ENCODE measurements at regions not wholly inside any gene's neighbourhood (a gene's known extent, or its start where the extent isn't known, plus 50 kb on each side); places are given as distances from the start of the nearest gene placed in this dataset.
"Not testable (repeated sequence)": the region's sequence is repeated elsewhere in the genome, so short reads cannot be mapped to it uniquely, and the experiment has no call there.

DNA sequence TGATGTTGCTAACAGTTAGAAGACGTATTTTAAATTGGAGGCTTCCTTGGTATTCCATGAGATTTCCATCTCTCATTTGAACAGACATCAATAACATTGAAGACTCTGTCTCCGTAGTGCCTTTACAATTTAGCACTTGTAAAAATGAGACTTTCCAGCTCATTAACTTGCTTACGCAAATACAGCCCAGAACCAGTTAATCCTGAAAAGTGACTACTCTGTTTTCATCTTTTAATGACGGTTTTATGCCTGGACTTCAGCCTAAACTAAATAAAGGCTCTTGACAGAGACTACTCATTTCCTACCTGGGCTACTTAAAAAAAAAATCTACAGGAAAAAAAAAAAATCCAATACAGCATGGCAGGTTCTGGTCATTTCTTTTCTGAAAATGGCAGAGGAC, 148.6 kb downstream of the LRATD1 start:
- H3K27me3 ChIP-seq (replicated peaks; ENCODE audit: control insufficient read depth, insufficient read depth, low read length): no peaks in the 10 kb centered on the region
- H3K9me3 ChIP-seq (ENCODE audit: control insufficient read depth, low read length): no peaks in the 10 kb centered on the region
- no peak overlapping the region for H3K9ac ChIP-seq (ENCODE audit: low read length)
- no peak overlapping the region for H3K4me3 ChIP-seq (ENCODE audit: low read length)
- no peak for DNase-seq (ENCODE audit: low read depth)
- H3K36me3 ChIP-seq (ENCODE audit: control insufficient read depth, insufficient read depth, low read length, severe bottlenecking): no peaks in the 10 kb centered on the region
- peaks cover 12% of the 10 kb centered on the region for H3K4me1 ChIP-seq (ENCODE audit: control insufficient read depth, insufficient read depth, low read length)

DNA sequence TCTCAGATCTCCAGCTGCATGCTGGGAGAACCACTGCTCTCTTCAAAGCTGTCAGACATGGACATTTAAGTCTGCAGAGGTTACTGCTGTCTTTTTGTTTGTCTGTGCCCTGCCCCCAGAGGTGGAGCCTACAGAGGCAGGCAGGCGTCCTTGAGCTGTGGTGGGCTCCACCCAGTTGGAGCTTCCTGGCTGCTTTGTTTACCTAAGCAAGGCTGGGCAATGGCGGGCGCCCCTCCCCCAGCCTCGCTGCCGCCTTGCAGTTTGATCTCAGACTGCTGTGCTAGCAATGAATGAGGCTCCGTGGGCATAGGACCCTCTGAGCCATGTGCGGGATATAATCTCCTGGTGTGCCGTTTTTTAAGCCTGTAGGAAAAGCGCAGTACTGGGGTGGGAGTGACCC, 156.3 kb downstream of the LRATD1 start:
- H3K4me3 ChIP-seq (ENCODE audit: low read length); H3K9ac ChIP-seq (ENCODE audit: low read length); H3K9me3 ChIP-seq (ENCODE audit: control insufficient read depth, low read length); H3K36me3 ChIP-seq (ENCODE audit: control insufficient read depth, insufficient read depth, low read length, severe bottlenecking); H3K27me3 ChIP-seq (replicated peaks; ENCODE audit: control insufficient read depth, insufficient read depth, low read length); DNase-seq (ENCODE audit: low read depth): not testable (repeated sequence)
- peaks cover 15% of the 10 kb centered on the region for H3K4me1 ChIP-seq (ENCODE audit: control insufficient read depth, insufficient read depth, low read length)

DNA sequence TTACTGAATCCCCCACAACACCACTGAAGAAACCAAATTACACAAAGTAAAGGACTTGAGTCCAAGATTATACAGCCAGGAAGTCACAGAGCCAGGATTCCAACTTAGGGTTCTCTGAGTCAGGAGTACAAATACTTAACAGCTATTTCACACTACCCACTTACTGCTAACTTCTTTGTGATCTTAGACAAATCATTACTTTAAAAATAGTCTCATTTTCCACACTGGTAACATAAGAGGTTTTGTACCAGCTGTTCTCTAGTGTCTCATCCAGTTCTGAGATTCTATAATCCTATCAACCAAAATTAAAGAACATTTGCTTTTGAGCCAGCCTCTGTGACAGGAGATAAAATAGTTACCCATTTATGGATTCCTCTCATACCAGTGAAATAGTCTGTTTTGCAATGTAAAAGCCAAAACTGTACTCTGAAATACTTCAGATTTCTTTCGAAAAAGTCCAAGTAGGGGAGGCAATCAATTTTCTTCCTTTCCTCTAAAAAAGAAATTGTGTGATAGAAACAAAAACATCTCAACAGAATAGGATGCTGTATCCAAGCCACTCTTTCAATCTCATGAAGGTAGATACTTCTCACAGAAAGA, 157.6 kb downstream of the LRATD1 start:
- peak overlapping the region; percentile 38 for H3K4me3 ChIP-seq (ENCODE audit: low read length)
- no peak overlapping the region for H3K9ac ChIP-seq (ENCODE audit: low read length)
- DNase-seq (ENCODE audit: low read depth): no peak
- H3K9me3 ChIP-seq (ENCODE audit: control insufficient read depth, low read length): no peaks in the 10 kb centered on the region
- no peaks in the 10 kb centered on the region for H3K27me3 ChIP-seq (replicated peaks; ENCODE audit: control insufficient read depth, insufficient read depth, low read length)
- peaks cover 15% of the 10 kb centered on the region for H3K4me1 ChIP-seq (ENCODE audit: control insufficient read depth, insufficient read depth, low read length)
- no peaks in the 10 kb centered on the region for H3K36me3 ChIP-seq (ENCODE audit: control insufficient read depth, insufficient read depth, low read length, severe bottlenecking)

- Histone ChIP-seq H3K4me3 (ENCODE audit: low read length) (no peak overlapping the region), H3K9ac (ENCODE audit: low read length) (no peak overlapping the region), H3K27me3 (replicated peaks; ENCODE audit: control insufficient read depth, insufficient read depth, low read length) (no peaks in the 10 kb centered on the region), H3K4me1 (ENCODE audit: control insufficient read depth, insufficient read depth, low read length) (peaks cover 14% of the 10 kb centered on the region), H3K9me3 (ENCODE audit: control insufficient read depth, low read length) (peaks cover 14% of the 10 kb centered on the region), H3K36me3 (ENCODE audit: control insufficient read depth, insufficient read depth, low read length, severe bottlenecking) (no peaks in the 10 kb centered on the region)
- no peak for DNase-seq (ENCODE audit: low read depth)
These were observed 171.5 kb downstream of the LRATD1 start for GRCh38 chr2:14803994-14804393.

DNA sequence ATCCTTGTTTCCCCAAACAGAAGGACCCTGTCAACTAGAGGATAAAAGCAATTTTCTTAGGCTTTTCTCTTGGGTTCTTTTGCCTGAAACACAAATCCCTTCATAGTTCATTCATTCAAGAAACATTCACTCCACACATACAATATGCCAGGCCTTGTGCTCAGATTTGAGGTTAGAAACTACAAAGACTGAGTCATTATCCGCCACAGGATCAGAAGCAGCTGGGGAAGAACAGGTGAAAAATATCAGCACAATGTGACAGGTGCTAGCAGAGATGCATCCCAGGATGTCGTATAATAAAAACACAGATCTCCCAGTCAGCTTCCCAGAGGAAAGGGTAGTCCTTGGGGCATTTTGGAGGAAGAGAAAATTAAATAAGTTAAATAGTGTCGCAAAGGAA, 172.4 kb downstream of the LRATD1 start:
- no peak for DNase-seq (ENCODE audit: low read depth)
- Histone ChIP-seq H3K9ac (ENCODE audit: low read length) (no peak overlapping the region), H3K36me3 (ENCODE audit: control insufficient read depth, insufficient read depth, low read length, severe bottlenecking) (no peaks in the 10 kb centered on the region), H3K4me1 (ENCODE audit: control insufficient read depth, insufficient read depth, low read length) (peaks cover 14% of the 10 kb centered on the region), H3K27me3 (replicated peaks; ENCODE audit: control insufficient read depth, insufficient read depth, low read length) (no peaks in the 10 kb centered on the region), H3K9me3 (ENCODE audit: control insufficient read depth, low read length) (peaks cover 6% of the 10 kb centered on the region), H3K4me3 (ENCODE audit: low read length) (no peak overlapping the region)

DNA sequence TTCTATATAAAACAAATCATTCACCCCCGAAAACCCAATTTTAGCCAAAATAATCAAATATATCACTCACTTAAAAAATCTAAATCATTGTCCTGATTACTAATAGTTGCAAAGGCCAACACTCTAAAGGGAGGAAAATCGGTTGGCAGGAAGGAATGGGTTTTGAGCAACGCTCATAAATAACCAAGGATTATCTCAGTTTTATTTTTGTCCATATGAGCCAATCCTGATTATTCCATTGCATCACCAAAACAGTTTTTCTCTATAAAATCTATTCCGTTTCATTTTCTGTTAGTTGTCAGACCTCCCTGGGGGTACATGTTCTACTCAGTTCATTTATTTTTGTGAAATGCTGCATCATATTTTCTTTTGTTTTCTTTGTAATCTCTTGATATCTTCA, 174.1 kb downstream of the LRATD1 start:
- Histone ChIP-seq H3K4me3 (ENCODE audit: low read length) (peak overlapping the region; percentile 59), H3K27me3 (replicated peaks; ENCODE audit: control insufficient read depth, insufficient read depth, low read length) (peaks cover 5% of the 10 kb centered on the region), H3K36me3 (ENCODE audit: control insufficient read depth, insufficient read depth, low read length, severe bottlenecking) (no peaks in the 10 kb centered on the region), H3K9me3 (ENCODE audit: control insufficient read depth, low read length) (no peaks in the 10 kb centered on the region), H3K9ac (ENCODE audit: low read length) (no peak overlapping the region), H3K4me1 (ENCODE audit: control insufficient read depth, insufficient read depth, low read length) (peaks cover 14% of the 10 kb centered on the region)
- no peak for DNase-seq (ENCODE audit: low read depth)

GRCh38 chr2:14815201-14815600, 182.7 kb downstream of the LRATD1 start:
- H3K36me3 ChIP-seq (ENCODE audit: control insufficient read depth, insufficient read depth, low read length, severe bottlenecking): no peaks in the 10 kb centered on the region

GRCh38 chr2:14816069-14817060, 183.8 kb downstream of the LRATD1 start:
- Histone ChIP-seq H3K9ac (ENCODE audit: low read length) (no peak overlapping the region), H3K36me3 (ENCODE audit: control insufficient read depth, insufficient read depth, low read length, severe bottlenecking) (no peaks in the 10 kb centered on the region), H3K9me3 (ENCODE audit: control insufficient read depth, low read length) (peaks cover 5% of the 10 kb centered on the region), H3K27me3 (replicated peaks; ENCODE audit: control insufficient read depth, insufficient read depth, low read length) (peaks cover 48% of the 10 kb centered on the region), H3K4me3 (ENCODE audit: low read length) (no peak overlapping the region), H3K4me1 (ENCODE audit: control insufficient read depth, insufficient read depth, low read length) (peaks cover 15% of the 10 kb centered on the region)
- DNase-seq (ENCODE audit: low read depth): no peak

More at GRCh38 chr2:14815201-14815600, 182.7 kb downstream of the LRATD1 start:
- no peak for DNase-seq (ENCODE audit: low read depth)
- H3K9ac ChIP-seq (ENCODE audit: low read length): no peak overlapping the region
- H3K27me3 ChIP-seq (replicated peaks; ENCODE audit: control insufficient read depth, insufficient read depth, low read length): peaks cover 50% of the 10 kb centered on the region
- no peak overlapping the region for H3K4me3 ChIP-seq (ENCODE audit: low read length)
- peaks cover 15% of the 10 kb centered on the region for H3K4me1 ChIP-seq (ENCODE audit: control insufficient read depth, insufficient read depth, low read length)
- peaks cover 5% of the 10 kb centered on the region for H3K9me3 ChIP-seq (ENCODE audit: control insufficient read depth, low read length)

GRCh38 chr2:14817848-14818247, 185.3 kb downstream of the LRATD1 start:
- Histone ChIP-seq H3K4me3 (ENCODE audit: low read length) (no peak overlapping the region), H3K9ac (ENCODE audit: low read length) (no peak overlapping the region), H3K4me1 (ENCODE audit: control insufficient read depth, insufficient read depth, low read length) (peaks cover 15% of the 10 kb centered on the region), H3K27me3 (replicated peaks; ENCODE audit: control insufficient read depth, insufficient read depth, low read length) (peaks cover 40% of the 10 kb centered on the region), H3K9me3 (ENCODE audit: control insufficient read depth, low read length) (peaks cover 3% of the 10 kb centered on the region), H3K36me3 (ENCODE audit: control insufficient read depth, insufficient read depth, low read length, severe bottlenecking) (no peaks in the 10 kb centered on the region)
- no peak for DNase-seq (ENCODE audit: low read depth)

DNA sequence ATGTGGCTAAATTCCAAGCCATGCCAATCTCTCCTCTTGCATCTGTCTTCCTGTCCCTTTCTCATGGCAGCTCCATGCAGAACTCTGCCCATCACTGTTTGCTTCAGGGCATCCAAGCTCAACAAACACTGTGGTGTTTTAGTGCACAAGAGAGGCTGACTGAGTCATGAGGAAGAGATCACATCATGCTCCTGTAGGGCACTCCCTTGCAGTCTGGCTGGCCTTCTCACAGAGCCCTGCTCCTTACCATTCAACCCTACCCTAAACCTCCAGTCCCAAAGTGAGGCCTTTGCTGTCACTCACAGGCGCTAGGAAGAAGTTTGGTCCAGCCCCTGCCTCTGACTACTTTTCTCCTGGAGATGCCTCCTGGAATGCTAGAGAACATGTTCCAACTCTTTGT, 194.0 kb downstream of the LRATD1 start:
- no peak overlapping the region for H3K4me3 ChIP-seq (ENCODE audit: low read length)
- no peaks in the 10 kb centered on the region for H3K36me3 ChIP-seq (ENCODE audit: control insufficient read depth, insufficient read depth, low read length, severe bottlenecking)
- DNase-seq (ENCODE audit: low read depth): no peak
- no peak overlapping the region for H3K9ac ChIP-seq (ENCODE audit: low read length)
- H3K4me1 ChIP-seq (ENCODE audit: control insufficient read depth, insufficient read depth, low read length): no peaks in the 10 kb centered on the region
- no peaks in the 10 kb centered on the region for H3K9me3 ChIP-seq (ENCODE audit: control insufficient read depth, low read length)
- peaks cover 6% of the 10 kb centered on the region for H3K27me3 ChIP-seq (replicated peaks; ENCODE audit: control insufficient read depth, insufficient read depth, low read length)

DNA sequence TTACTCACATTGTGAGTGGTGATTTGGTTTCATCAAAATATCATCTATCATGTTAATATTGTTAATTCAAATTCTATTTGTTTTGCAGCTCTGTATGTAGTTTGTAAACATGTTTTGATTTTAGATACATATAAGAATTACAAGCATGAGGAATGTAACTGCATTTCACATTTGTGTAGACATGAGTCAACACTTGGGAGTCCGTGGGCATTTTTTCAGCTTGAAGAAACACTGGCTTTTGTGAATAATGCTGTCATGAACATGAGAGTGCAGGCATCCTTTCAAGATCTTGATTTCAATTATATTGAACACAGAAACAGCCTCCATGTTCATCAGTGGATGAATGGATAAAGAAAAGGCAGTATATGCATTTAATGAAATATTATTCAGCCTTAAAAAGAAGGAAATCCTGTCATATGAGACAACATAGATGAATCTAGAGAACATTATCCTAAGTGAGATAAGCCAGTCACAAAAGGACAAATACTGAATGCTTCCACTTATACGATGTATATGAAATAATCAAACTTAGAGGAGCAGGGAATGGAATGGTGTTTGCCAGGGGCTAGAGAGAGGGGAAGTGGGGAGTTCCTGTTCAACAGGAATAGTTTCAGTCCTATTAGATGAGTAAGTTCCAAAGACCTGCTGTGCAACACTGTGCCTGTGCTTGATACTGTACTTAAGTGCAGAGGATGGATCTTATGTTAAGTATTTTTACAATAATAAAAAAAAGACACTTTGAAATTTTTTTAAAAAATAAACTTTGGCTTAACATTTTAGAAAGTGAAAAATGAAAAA, 194.9 kb downstream of the LRATD1 start:
- H3K36me3 ChIP-seq (ENCODE audit: control insufficient read depth, insufficient read depth, low read length, severe bottlenecking): no peaks in the 10 kb centered on the region
- no peak overlapping the region for H3K9ac ChIP-seq (ENCODE audit: low read length)
- no peak for DNase-seq (ENCODE audit: low read depth)
- H3K4me1 ChIP-seq (ENCODE audit: control insufficient read depth, insufficient read depth, low read length): no peaks in the 10 kb centered on the region
- H3K9me3 ChIP-seq (ENCODE audit: control insufficient read depth, low read length): no peaks in the 10 kb centered on the region
- H3K27me3 ChIP-seq (replicated peaks; ENCODE audit: control insufficient read depth, insufficient read depth, low read length): peaks cover 4% of the 10 kb centered on the region
- H3K4me3 ChIP-seq (ENCODE audit: low read length): no peak overlapping the region

Data from adipocyte (in vitro differentiated cells).